Upper lobe of left lung (tissue), 6 donors: ENCODE measurements at regions not wholly inside any gene's neighbourhood (a gene's known extent, or its start where the extent isn't known, plus 50 kb on each side); places are given as distances from the start of the nearest gene placed in this dataset.

Source experiments
- ATAC-seq, 2 donors: fragments of 200-7000 bp; cut with Tn5 transposase; one replicate each; pipeline ENCODE4 v1.9.1; 2022; ENCODE audit warnings: mild to moderate bottlenecking in 2 of 2, moderate library complexity in 2 of 2; ENCODE audit not compliant: low FRiP score in 2 of 2
- DNase-seq, 2 donors: peaks; one replicate each; pipeline ENCODE4 v3.0.0-alpha.2; 2019 to 2020
- H3K27ac ChIP-seq, 4 donors: fragments of 200-600 bp; sonication (generic); one replicate each; pipeline ENCODE4 v1.5.1; 2016 to 2019
- H3K27me3 ChIP-seq, 4 donors: fragments of 200-600 bp; sonication (generic); one replicate each; pipeline ENCODE4 v1.5.1; 2017 to 2019
- H3K36me3 ChIP-seq, 4 donors: fragments of 200-600 bp; sonication (generic); one replicate each; pipeline ENCODE4 v1.5.1; 2016 to 2019
- H3K4me1 ChIP-seq, 4 donors: fragments of 200-600 bp; sonication (generic); one replicate each; pipeline ENCODE4 v1.5.1; 2018 to 2019
- H3K4me3 ChIP-seq, 4 donors: fragments of 200-600 bp; sonication (generic); one replicate each; pipeline ENCODE4 v1.5.1; 2017 to 2019; ENCODE audit warnings: mild to moderate bottlenecking in 2 of 4, moderate library complexity in 1 of 4
- H3K9me3 ChIP-seq, 4 donors: fragments of 200-600 bp; sonication (generic); one replicate each; pipeline ENCODE4 v1.5.1; 2018 to 2019
- CTCF ChIP-seq, 6 experiments: fragments of 450-650 bp in 4 of 6; fragments of 200-600 bp in 2 of 6; sonication (generic) in 2 of 6; IDR thresholded peaks; one replicate each; pipeline ENCODE4 v1.5.1; 2016 to 2019; ENCODE audit warnings: antibody characterized with exemption in 6 of 6
- EP300 ChIP-seq, 4 donors: sonication (generic); formaldehyde crosslinking; IDR thresholded peaks; one replicate each; pipeline ENCODE4 v1.5.1; 2017; ENCODE audit warnings: antibody characterized with exemption in 4 of 4, control low read depth in 2 of 4
- POLR2A ChIP-seq, 4 donors: fragments of 450-650 bp; IDR thresholded peaks; one replicate each; pipeline ENCODE4 v1.5.1; 2016 to 2017; ENCODE audit warnings: antibody characterized with exemption in 4 of 4, mild to moderate bottlenecking in 2 of 4
- POLR2AphosphoS5 ChIP-seq, 2 donors: sonication (generic); formaldehyde crosslinking; IDR thresholded peaks; one replicate each; pipeline ENCODE4 v1.5.1; 2017; ENCODE audit warnings: antibody characterized with exemption in 2 of 2
- WGBS, 2 donors: methylation state at CpG; one replicate each; pipeline ENCODE4 v1.1.5; 2017 to 2018; 5-methylcytosine and 5-hydroxymethylcytosine counted together
- donor health status: DM: no; HTN: no; CAD: no; lungs with moderate emphysema.
- donor health status: DM: no; HTN: yes; CAD: no; lungs with severe emphysema.

DNA sequence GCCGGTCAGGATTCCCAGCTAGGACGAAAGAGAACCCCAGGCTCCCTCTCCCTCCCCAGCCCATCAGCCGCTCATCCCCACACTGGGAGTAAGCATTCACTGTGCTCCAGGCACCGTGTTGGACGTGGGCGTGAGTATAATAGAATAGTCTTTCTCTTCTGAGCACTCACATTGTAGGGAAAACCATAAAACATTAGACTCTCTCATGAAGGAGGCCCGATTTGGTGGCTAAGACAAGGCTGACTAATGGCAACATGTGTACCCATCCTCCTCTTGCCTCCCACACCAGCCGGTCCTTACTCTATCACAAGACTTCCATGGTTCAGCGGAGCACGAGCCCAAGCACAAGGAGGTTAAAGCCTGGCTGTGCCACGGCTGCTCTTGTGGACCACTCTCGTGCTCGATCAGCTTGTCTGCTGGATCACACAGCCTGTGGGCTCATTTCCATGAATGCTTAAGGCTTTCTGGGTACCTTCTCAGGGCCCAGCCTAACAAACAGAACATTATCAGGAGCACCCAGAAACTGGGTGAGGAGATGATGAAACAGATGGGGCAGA lies 540.9 kb upstream of the RAB6C start:
- ATAC-seq (no peak), DNase-seq (no peak)
- Histone ChIP-seq H3K4me1 (no peaks in the 10 kb centered on the region), H3K27me3 (no peaks in the 10 kb centered on the region), H3K4me3 (no peak overlapping the region), H3K9me3 (no peaks in the 10 kb centered on the region), H3K36me3 (no peaks in the 10 kb centered on the region), H3K27ac (no peak overlapping the region)
- 89 to 92% methylated on average over 13 of the region's 13 CpGs for WGBS, 2 donors
- no peak for TF ChIP-seq EP300 (IDR thresholded peaks at IDR 0.05)
- TF ChIP-seq POLR2AphosphoS5 (IDR thresholded peaks at IDR 0.05) = no peak
- no peak for TF ChIP-seq POLR2A (IDR thresholded peaks at IDR 0.05)
- TF ChIP-seq CTCF (IDR thresholded peaks at IDR 0.05) = no peak

- Histone ChIP-seq H3K4me3 (no peak overlapping the region), H3K4me1 (no peaks in the 10 kb centered on the region), H3K9me3 (no peaks in the 10 kb centered on the region), H3K36me3 (no peaks in the 10 kb centered on the region), H3K27ac (no peak overlapping the region), H3K27me3 (no peaks in the 10 kb centered on the region)
- 62 to 78% methylated on average over 7 to 13 of the region's 13 CpGs for WGBS, 2 donors
- ATAC-seq (no peak), DNase-seq (no peak)
- no peak for TF ChIP-seq CTCF (IDR thresholded peaks at IDR 0.05)
- no peak for TF ChIP-seq POLR2A (IDR thresholded peaks at IDR 0.05)
- TF ChIP-seq POLR2AphosphoS5 (IDR thresholded peaks at IDR 0.05) = no peak
- TF ChIP-seq EP300 (IDR thresholded peaks at IDR 0.05) = no peak
Measured at GRCh38 chr2:129439406-129440302, 539.8 kb upstream of the RAB6C start.

DNA sequence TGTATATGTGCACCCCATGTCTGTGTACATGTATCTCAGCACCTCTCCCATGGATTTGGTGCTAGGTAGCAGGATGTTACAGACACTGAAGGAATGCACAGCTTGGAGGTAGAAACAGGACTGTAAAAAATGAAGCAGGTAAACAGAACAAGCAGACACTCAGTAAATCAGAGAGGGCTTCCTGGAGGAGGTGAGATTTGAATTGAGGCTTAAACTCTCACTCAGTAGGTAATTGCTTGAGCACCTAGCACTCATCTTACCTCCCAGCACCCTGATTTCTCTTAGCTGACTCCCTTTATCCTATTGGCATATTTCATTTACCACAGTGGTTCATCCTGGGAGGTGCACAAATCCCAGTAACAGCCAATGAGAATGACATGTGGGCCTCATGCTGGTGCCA lies 537.9 kb upstream of the RAB6C start:
- Histone ChIP-seq H3K4me1 (no peaks in the 10 kb centered on the region), H3K27me3 (no peaks in the 10 kb centered on the region), H3K4me3 (no peak overlapping the region), H3K9me3 (no peaks in the 10 kb centered on the region), H3K36me3 (no peaks in the 10 kb centered on the region), H3K27ac (no peak overlapping the region)
- no peak for TF ChIP-seq CTCF (IDR thresholded peaks at IDR 0.05)
- no peak for TF ChIP-seq POLR2A (IDR thresholded peaks at IDR 0.05)
- no peak for TF ChIP-seq EP300 (IDR thresholded peaks at IDR 0.05)
- TF ChIP-seq POLR2AphosphoS5 (IDR thresholded peaks at IDR 0.05) = no peak
- no peak for ATAC-seq
- no peak for DNase-seq

DNA sequence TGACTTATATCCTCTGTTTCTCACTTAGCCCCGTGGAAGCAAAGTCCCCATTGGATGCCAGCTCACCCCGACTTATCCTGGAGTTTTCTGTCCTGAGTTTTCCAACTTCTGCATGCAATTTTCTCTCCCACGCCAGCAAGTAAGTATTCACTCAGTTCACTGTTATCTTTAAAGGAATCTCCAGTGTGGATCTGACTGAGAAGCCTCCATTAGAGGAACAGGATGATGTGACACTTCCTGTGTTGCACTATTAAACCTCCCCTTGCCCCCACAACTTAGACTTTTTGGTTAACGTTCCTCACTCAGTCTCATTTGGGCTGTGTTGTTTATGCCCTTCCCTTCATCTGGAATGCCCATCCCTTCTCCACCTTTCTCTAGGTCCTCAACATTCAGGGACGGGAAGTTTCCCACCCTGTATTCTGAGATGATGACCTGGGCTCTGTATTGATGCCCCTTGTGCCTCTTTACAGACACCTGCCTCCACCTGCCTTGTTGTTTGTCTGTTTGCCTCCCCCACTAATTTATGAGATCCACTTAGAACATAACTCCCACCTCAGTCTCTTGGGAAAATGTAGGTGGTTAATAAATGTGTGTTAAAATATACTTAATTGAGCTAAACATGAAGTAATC lies 536.1 kb upstream of the RAB6C start:
- H3K36me3 ChIP-seq = no peaks in the 10 kb centered on the region
- DNase-seq (no peak), ATAC-seq (no peak)
- no peaks in the 10 kb centered on the region for H3K4me1 ChIP-seq
- no peak overlapping the region for H3K4me3 ChIP-seq
- WGBS, 2 donors = 64 to 66% methylated on average over 5 of the region's 5 CpGs
- TF ChIP-seq POLR2A (IDR thresholded peaks at IDR 0.05) (no peak), CTCF (IDR thresholded peaks at IDR 0.05) (no peak), EP300 (IDR thresholded peaks at IDR 0.05) (no peak), POLR2AphosphoS5 (IDR thresholded peaks at IDR 0.05) (no peak)
- H3K9me3 ChIP-seq = no peaks in the 10 kb centered on the region
- no peak overlapping the region for H3K27ac ChIP-seq
- no peaks in the 10 kb centered on the region for H3K27me3 ChIP-seq
